ENCODE measurements at regions not wholly inside any gene's neighbourhood (a gene's known extent, or its start where the extent isn't known, plus 50 kb on each side); places are given as distances from the start of the nearest gene placed in this dataset.

- Histone ChIP-seq H3K4me2 (replicated peaks; ENCODE audit: extremely low read depth, low read length, poor library complexity, severe bottlenecking) (no peak overlapping the region), H3K9me3 (replicated peaks in 1 of 2; ENCODE audit: control insufficient read depth in 1 of 2, insufficient read depth in 1 of 2, low read length in 2 of 2) (peaks cover 8 to 17% of the 10 kb centered on the region in 2 donors), H2AFZ (ENCODE audit: insufficient read depth, low read depth, low read length, poor library complexity, severe bottlenecking) (no peak overlapping the region), H3K27ac (ENCODE audit: low read depth in 1 of 2, low read length in 2 of 2) (no peak overlapping the region), H3K4me3 (replicated peaks in 1 of 3; ENCODE audit: low read depth in 2 of 3, low read length in 3 of 3) (no peak overlapping the region), H4K20me1 (ENCODE audit: insufficient read depth, low read length) (no peaks in the 10 kb centered on the region), H3K4me1 (ENCODE audit: control insufficient read depth in 1 of 2, insufficient read depth in 2 of 2, low read length in 2 of 2) (no peaks in the 10 kb centered on the region), H3K79me2 (ENCODE audit: insufficient read depth, low read length) (no peaks in the 10 kb centered on the region), H3K27me3 (ENCODE audit: control insufficient read depth in 2 of 2, insufficient read depth in 2 of 2, low read length in 2 of 2) (no peaks in the 10 kb centered on the region), H3K9ac (ENCODE audit: insufficient read depth, low read length, poor library complexity, severe bottlenecking) (no peak overlapping the region), H3K36me3 (replicated peaks in 1 of 2; ENCODE audit: control insufficient read depth in 1 of 2, insufficient read depth in 2 of 2, low read length in 2 of 2) (no peaks in the 10 kb centered on the region)
- Mint-ChIP-seq H3K27me3 (ENCODE audit: low read depth in 3 of 3) (no peaks in the 10 kb centered on the region), H3K27ac (no peak overlapping the region), H3K9me3 (peaks cover 2 to 26% (median 6%) of the 10 kb centered on the region in 7 donors), H3K4me1 (no peaks in the 10 kb centered on the region), H3K36me3 (no peaks in the 10 kb centered on the region), H3K4me3 (no peak overlapping the region)
- no peak for DNase-seq
- no peak for TF ChIP-seq CTCF (IDR thresholded peaks at IDR 0.05)
- WGBS (ENCODE audit: insufficient coverage), result 100% methylated on average over 1 of the region's 4 CpGs
- intact Hi-C loops (cut with micrococcal nuclease), result no loop called here
Observed at GRCh38 chr13:82407321-82407720, 1475.0 kb downstream of the SLITRK1 start.

GRCh38 chr13:82374719-82375118, 1507.6 kb downstream of the SLITRK1 start:
- TF ChIP-seq CTCF (IDR thresholded peaks at IDR 0.05), result no peak
- Mint-ChIP-seq H3K27me3 (ENCODE audit: low read depth in 3 of 3) (no peaks in the 10 kb centered on the region), H3K36me3 (no peaks in the 10 kb centered on the region), H3K4me3 (no peak overlapping the region), H3K4me1 (no peaks in the 10 kb centered on the region), H3K9me3 (peaks cover 0 to 7% (median 2%) of the 10 kb centered on the region in 7 donors), H3K27ac (no peak overlapping the region)
- DNase-seq, result no peak
- Histone ChIP-seq H3K27ac (ENCODE audit: low read depth in 1 of 2, low read length in 2 of 2) (no peak overlapping the region), H3K79me2 (ENCODE audit: insufficient read depth, low read length) (no peaks in the 10 kb centered on the region), H3K27me3 (ENCODE audit: control insufficient read depth in 2 of 2, insufficient read depth in 2 of 2, low read length in 2 of 2) (no peaks in the 10 kb centered on the region), H4K20me1 (ENCODE audit: insufficient read depth, low read length) (no peaks in the 10 kb centered on the region), H3K9me3 (replicated peaks in 1 of 2; ENCODE audit: control insufficient read depth in 1 of 2, insufficient read depth in 1 of 2, low read length in 2 of 2) (peaks cover 4 to 8% of the 10 kb centered on the region in 2 donors), H3K4me2 (replicated peaks; ENCODE audit: extremely low read depth, low read length, poor library complexity, severe bottlenecking) (no peak overlapping the region), H3K36me3 (replicated peaks in 1 of 2; ENCODE audit: control insufficient read depth in 1 of 2, insufficient read depth in 2 of 2, low read length in 2 of 2) (no peaks in the 10 kb centered on the region), H3K9ac (ENCODE audit: insufficient read depth, low read length, poor library complexity, severe bottlenecking) (no peak overlapping the region), H2AFZ (ENCODE audit: insufficient read depth, low read depth, low read length, poor library complexity, severe bottlenecking) (no peak overlapping the region), H3K4me3 (replicated peaks in 1 of 3; ENCODE audit: low read depth in 2 of 3, low read length in 3 of 3) (no peak overlapping the region), H3K4me1 (ENCODE audit: control insufficient read depth in 1 of 2, insufficient read depth in 2 of 2, low read length in 2 of 2) (no peaks in the 10 kb centered on the region)
- intact Hi-C loops (cut with micrococcal nuclease), result no loop called here

Data from CD14-positive monocyte (primary cell).